Motor neuron (in vitro differentiated cells): ENCODE measurements at regions not wholly inside any gene's neighbourhood (a gene's known extent, or its start where the extent isn't known, plus 50 kb on each side); places are given as distances from the start of the nearest gene placed in this dataset.

Experiments used
- ATAC-seq, 8 experiments: fragments of 200-7000 bp; cut with Tn5 transposase; replicated peaks in 6 of 8; 2 replicates each; pipeline ENCODE4 v1.8.0; 2021; ENCODE audit warnings: mild to moderate bottlenecking in 8 of 8, moderate library complexity in 8 of 8
- H3K27ac ChIP-seq, 2 donors: fragments of 250-450 bp; sonication (Bioruptor Pico); 2 replicates each; pipeline ENCODE4 v1.9.0; 2021; ENCODE audit warnings: antibody characterized with exemption in 2 of 2, mild to moderate bottlenecking in 2 of 2, moderate library complexity in 1 of 2
- H3K4me1 ChIP-seq, 2 donors: fragments of 250-450 bp; sonication (Bioruptor Pico); replicated peaks in 1 of 2; 2 replicates each; pipeline ENCODE4 v1.6.1; 2021; ENCODE audit warnings: antibody characterized with exemption in 2 of 2, mild to moderate bottlenecking in 2 of 2, moderate library complexity in 1 of 2
- H3K4me3 ChIP-seq, 5 donors: fragments of 250-450 bp; sonication (Bioruptor Pico); 2 replicates each; pipeline ENCODE4 v1.9.0; 2021; ENCODE audit warnings: antibody characterized with exemption in 5 of 5, mild to moderate bottlenecking in 5 of 5, moderate library complexity in 4 of 5
- WGBS, 10 experiments: fragments of 450-650 bp; shearing (Covaris generic); methylation state at CpG; one replicate each; pipeline ENCODE4 v1.0.0; 2022; 5-methylcytosine and 5-hydroxymethylcytosine counted together
- in situ Hi-C, 9 experiments: fragments of 400-800 bp; cut with MboI; loops; one replicate each; pipeline ENCODE4 v1.15.0; 2021; ENCODE audit warnings: low sequenced_read_pairs in 9 of 9, low pct_unique_long_range_greater_than_20kb in 2 of 9; ENCODE audit not compliant: unreplicated experiment in 9 of 9

- no peak overlapping the region for H3K4me3 ChIP-seq
- 47 to 100% (median 84%) methylated on average over 2 to 6 of the region's 7 CpGs; no CpG with 5 or more reads in 2 of the 10 experiments for WGBS, 10 experiments
- peak in 1 of 8 experiments; percentile 25 for ATAC-seq
- no peak overlapping the region for H3K27ac ChIP-seq
- no peaks in the 10 kb centered on the region for H3K4me1 ChIP-seq
- in situ Hi-C loops = no loop called here
These were observed 251.9 kb downstream of the SOD2 start for GRCh38 chr6:159440911-159441703.

- no peaks in the 10 kb centered on the region for H3K4me1 ChIP-seq
- 40 to 100% (median 69%) methylated on average over 2 to 4 of the region's 4 CpGs; no CpG with 5 or more reads in 2 of the 10 experiments for WGBS, 10 experiments
- in situ Hi-C loops = no loop called here
- no peak overlapping the region for H3K27ac ChIP-seq
- no peak for ATAC-seq
- H3K4me3 ChIP-seq = no peak overlapping the region
These were observed 252.7 kb downstream of the SOD2 start for GRCh38 chr6:159440349-159440748.

- no peak overlapping the region for H3K27ac ChIP-seq
- in situ Hi-C loops = no loop called here
- no peak overlapping the region for H3K4me3 ChIP-seq
- ATAC-seq = no peak
- no peaks in the 10 kb centered on the region for H3K4me1 ChIP-seq
- 57 to 100% methylated on average over 1 of the region's 1 CpG; no CpG with 5 or more reads in 8 of the 10 experiments for WGBS, 10 experiments
These were observed 253.4 kb downstream of the SOD2 start for GRCh38 chr6:159439651-159440050.

- WGBS, 10 experiments = 20 to 60% (median 43%) methylated on average over 1 to 2 of the region's 2 CpGs; no CpG with 5 or more reads in 5 of the 10 experiments
- in situ Hi-C loops = no loop called here
- H3K4me3 ChIP-seq = no peak overlapping the region
- no peak overlapping the region for H3K27ac ChIP-seq
- H3K4me1 ChIP-seq = no peaks in the 10 kb centered on the region
- no peak for ATAC-seq
These were observed 254.9 kb downstream of the SOD2 start for GRCh38 chr6:159438106-159438505.

GRCh38 chr6:159436581-159436980 lies 256.5 kb downstream of the SOD2 start:
- no peaks in the 10 kb centered on the region for H3K4me1 ChIP-seq
- no peak overlapping the region for H3K4me3 ChIP-seq
- H3K27ac ChIP-seq = no peak overlapping the region
- in situ Hi-C loops = no loop called here
- 20 to 89% (median 62%) methylated on average over 1 to 3 of the region's 6 CpGs; no CpG with 5 or more reads in 2 of the 10 experiments for WGBS, 10 experiments
- ATAC-seq = no peak

GRCh38 chr6:159435701-159436100 lies 257.3 kb downstream of the SOD2 start:
- no peak overlapping the region for H3K27ac ChIP-seq
- ATAC-seq = no peak
- no peaks in the 10 kb centered on the region for H3K4me1 ChIP-seq
- H3K4me3 ChIP-seq = no peak overlapping the region
- in situ Hi-C loops = no loop called here
- 82 to 91% (median 85%) methylated on average over 1 to 7 of the region's 9 CpGs; no CpG with 5 or more reads in 6 of the 10 experiments for WGBS, 10 experiments

- in situ Hi-C loops = no loop called here
- no peak for ATAC-seq
- Histone ChIP-seq H3K27ac (no peak overlapping the region), H3K4me3 (no peak overlapping the region), H3K4me1 (no peaks in the 10 kb centered on the region)
- 4 to 100% (median 58%) methylated on average over 1 to 4 of the region's 4 CpGs; no CpG with 5 or more reads in 3 of the 10 experiments for WGBS, 10 experiments
These were observed 258.6 kb downstream of the SOD2 start for GRCh38 chr6:159434410-159434809.

- in situ Hi-C loops = no loop called here
- ATAC-seq = no peak
- no peaks in the 10 kb centered on the region for H3K4me1 ChIP-seq
- H3K4me3 ChIP-seq = no peak overlapping the region
- WGBS, 10 experiments = 59 to 100% (median 81%) methylated on average over 1 to 4 of the region's 4 CpGs; no CpG with 5 or more reads in 2 of the 10 experiments
- no peak overlapping the region for H3K27ac ChIP-seq
These were observed 259.5 kb downstream of the SOD2 start for GRCh38 chr6:159433550-159433949.

- Histone ChIP-seq H3K27ac (no peak overlapping the region), H3K4me1 (no peaks in the 10 kb centered on the region), H3K4me3 (no peak overlapping the region)
- WGBS, 10 experiments = 0 to 70% (median 43%) methylated on average over 1 of the region's 1 CpG; no CpG with 5 or more reads in 5 of the 10 experiments
- no peak for ATAC-seq
- in situ Hi-C loops = no loop called here
These were observed 261.3 kb downstream of the SOD2 start for GRCh38 chr6:159431750-159432149.

- H3K4me1 ChIP-seq = no peaks in the 10 kb centered on the region
- in situ Hi-C loops = no loop called here
- H3K4me3 ChIP-seq = no peak overlapping the region
- H3K27ac ChIP-seq = no peak overlapping the region
- ATAC-seq = no peak
- 4 to 87% (median 56%) methylated on average over 1 to 3 of the region's 3 CpGs; no CpG with 5 or more reads in 2 of the 10 experiments for WGBS, 10 experiments
These were observed 261.1 kb downstream of the FNDC1 start for GRCh38 chr6:159430323-159430722.

GRCh38 chr6:159429433-159429832 lies 260.2 kb downstream of the FNDC1 start:
- 0 to 86% (median 38%) methylated on average over 1 to 2 of the region's 2 CpGs; no CpG with 5 or more reads in 2 of the 10 experiments for WGBS, 10 experiments
- H3K4me1 ChIP-seq = no peaks in the 10 kb centered on the region
- in situ Hi-C loops = no loop called here
- H3K4me3 ChIP-seq = no peak overlapping the region
- ATAC-seq = no peak
- H3K27ac ChIP-seq = no peak overlapping the region

- in situ Hi-C loops = no loop called here
- Histone ChIP-seq H3K4me3 (no peak overlapping the region), H3K4me1 (no peaks in the 10 kb centered on the region), H3K27ac (no peak overlapping the region)
- no peak for ATAC-seq
- 20 to 71% (median 50%) methylated on average over 1 to 3 of the region's 3 CpGs; no CpG with 5 or more reads in 4 of the 10 experiments for WGBS, 10 experiments
These were observed 258.6 kb downstream of the FNDC1 start for GRCh38 chr6:159427771-159428170.

GRCh38 chr6:159427335-159427734 lies 258.1 kb downstream of the FNDC1 start:
- no peak overlapping the region for H3K27ac ChIP-seq
- no peaks in the 10 kb centered on the region for H3K4me1 ChIP-seq
- H3K4me3 ChIP-seq = no peak overlapping the region
- no peak for ATAC-seq
- 13 to 100% (median 60%) methylated on average over 1 to 5 of the region's 5 CpGs for WGBS, 10 experiments
- in situ Hi-C loops = no loop called here

- in situ Hi-C loops = no loop called here
- 31 to 92% (median 71%) methylated on average over 2 to 6 of the region's 6 CpGs; no CpG with 5 or more reads in 2 of the 10 experiments for WGBS, 10 experiments
- ATAC-seq = no peak
These were observed 256.2 kb downstream of the FNDC1 start for GRCh38 chr6:159425421-159425820.

More at GRCh38 chr6:159425421-159425820, 256.2 kb downstream of the FNDC1 start:
- no peak overlapping the region for H3K4me3 ChIP-seq
- no peaks in the 10 kb centered on the region for H3K4me1 ChIP-seq
- no peak overlapping the region for H3K27ac ChIP-seq
